NT2/D1 (cell line): ENCODE measurements at regions not wholly inside any gene's neighbourhood (a gene's known extent, or its start where the extent isn't known, plus 50 kb on each side); places are given as distances from the start of the nearest gene placed in this dataset.

ENCODE experiments used
- SUZ12 ChIP-seq: IDR thresholded peaks from 2 replicates; pipeline ENCODE4 v1.6.1; 2011; ENCODE audit not compliant: insufficient read length, insufficient read depth; ENCODE audit errors: extremely low read depth
- YY1 ChIP-seq: IDR thresholded peaks from 2 replicates; pipeline ENCODE4 v1.6.1; 2011; ENCODE audit not compliant: insufficient read length, insufficient read depth
- ZNF274 ChIP-seq: IDR thresholded peaks from 2 replicates; pipeline ENCODE4 v1.6.1; 2011; ENCODE audit warnings: mild to moderate bottlenecking, low read depth, low read length

DNA sequence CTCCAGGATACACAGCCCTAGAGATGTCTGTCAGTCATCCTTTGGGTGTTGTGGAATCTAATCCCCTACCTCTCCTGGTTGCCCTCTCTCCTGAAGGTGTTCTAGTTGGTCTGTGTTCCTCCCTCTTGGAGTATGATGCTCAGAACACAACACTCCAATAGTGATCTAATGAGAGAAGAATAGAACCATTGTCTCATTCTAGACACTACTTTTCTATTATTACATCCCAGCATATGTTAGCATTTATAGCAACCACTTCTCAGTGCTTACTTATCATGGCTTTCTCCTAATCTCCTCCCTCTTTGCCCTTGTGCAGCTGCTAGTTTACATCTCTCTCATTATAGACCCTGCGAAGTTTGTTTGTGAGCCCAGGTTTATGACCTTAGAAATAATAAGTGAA, 109.0 kb downstream of the UNC5CL start:
- no peak for TF ChIP-seq YY1
- TF ChIP-seq SUZ12, result no peak
- TF ChIP-seq ZNF274, result no peak
